ENCODE measurements at regions not wholly inside any gene's neighbourhood (a gene's known extent, or its start where the extent isn't known, plus 50 kb on each side); places are given as distances from the start of the nearest gene placed in this dataset.
A peak's percentile ranks its signal among the peaks of the same experiment; 100 is the strongest.

- 41% methylated on average over 5 of the region's 5 CpGs for WGBS (ENCODE audit: insufficient coverage, insufficient replicate concordance, low lambda C conversion rate, missing lambda C conversion rate)
- Histone ChIP-seq H3K36me3 (ENCODE audit: control insufficient read depth in 2 of 2, insufficient read depth in 2 of 2, low read length in 1 of 2) (no peaks in the 10 kb centered on the region), H3K9me3 (replicated peaks; ENCODE audit: control insufficient read depth, insufficient read depth, low read length) (no peaks in the 10 kb centered on the region), H4K20me1 (ENCODE audit: control insufficient read depth, insufficient read depth) (no peaks in the 10 kb centered on the region), H3K9ac (ENCODE audit: control insufficient read depth, insufficient read depth, low read length) (no peak overlapping the region), H3K27me3 (replicated peaks in 1 of 2; ENCODE audit: control insufficient read depth in 2 of 2, insufficient read depth in 2 of 2, low read length in 1 of 2) (no peaks in the 10 kb centered on the region), H2AFZ (ENCODE audit: control insufficient read depth, low read depth, low read length) (no peak overlapping the region), H3K79me2 (ENCODE audit: control insufficient read depth, insufficient read depth, low read length) (no peaks in the 10 kb centered on the region), H3K4me2 (ENCODE audit: control insufficient read depth, insufficient read depth) (no peak overlapping the region; the same call in 1 of the 2 replicates), H3K27ac (ENCODE audit: control insufficient read depth, insufficient read depth) (no peak overlapping the region), H3K4me3 (no peak overlapping the region), H3K4me1 (ENCODE audit: control insufficient read depth, insufficient read depth, low read length) (no peaks in the 10 kb centered on the region)
- ChIA-PET SMC1A (ENCODE audit: uncharacterized antibody, unreplicated experiment) (interaction anchor here (1.0 to 1.1 kb wide), 2 partner anchors 22 to 764 kb away, joined by 3 read pairs; no protein-coding TSS in a partner anchor), POLR2A (no interaction called here), RAD21 (ENCODE audit: unreplicated experiment) (no interaction called here), CTCF (no interaction called here)
- 0 out of 3 replicates have a peak, but pooled peaks have one; percentile 19 for ATAC-seq
- in situ Hi-C loops (cut with MboI) (no loop called here), intact Hi-C loops (cut with micrococcal nuclease; ENCODE audit: unreplicated experiment) (no loop called here)
- BruUV-seq (replicated peaks) = no TSS peak
- DNase-seq (ENCODE audit: low read depth, low spot score) = no peak
- peak; percentile 7 for FAIRE-seq
- TF ChIP-seq CHD1 (IDR thresholded peaks at IDR 0.05; ENCODE audit: low read depth, low read length) (no peak), HDAC2 (IDR thresholded peaks at IDR 0.05) (no peak), EGR1 (IDR thresholded peaks at IDR 0.05; ENCODE audit: borderline replicate concordance in 1 of 2, low read depth in 2 of 2, low read length in 2 of 2) (no peak), HCFC1 (IDR thresholded peaks at IDR 0.05; ENCODE audit: low read length) (no peak), NFYA (IDR thresholded peaks at IDR 0.05; ENCODE audit: borderline replicate concordance, low read depth, low read length) (no peak), EED (IDR thresholded peaks at IDR 0.05; ENCODE audit: low read depth) (no peak), NR2F1 (conservative IDR thresholded peaks at IDR 0.05) (no peak), ZNF384 (IDR thresholded peaks at IDR 0.05; ENCODE audit: borderline replicate concordance, low read depth, low read length) (no peak), RB1 (IDR thresholded peaks at IDR 0.05; ENCODE audit: borderline replicate concordance) (no peak), ZBTB33 (IDR thresholded peaks at IDR 0.05) (no peak), POLR2AphosphoS5 (IDR thresholded peaks at IDR 0.05; ENCODE audit: low read length) (no peak)
- TF ChIP-seq, protein P1, sequence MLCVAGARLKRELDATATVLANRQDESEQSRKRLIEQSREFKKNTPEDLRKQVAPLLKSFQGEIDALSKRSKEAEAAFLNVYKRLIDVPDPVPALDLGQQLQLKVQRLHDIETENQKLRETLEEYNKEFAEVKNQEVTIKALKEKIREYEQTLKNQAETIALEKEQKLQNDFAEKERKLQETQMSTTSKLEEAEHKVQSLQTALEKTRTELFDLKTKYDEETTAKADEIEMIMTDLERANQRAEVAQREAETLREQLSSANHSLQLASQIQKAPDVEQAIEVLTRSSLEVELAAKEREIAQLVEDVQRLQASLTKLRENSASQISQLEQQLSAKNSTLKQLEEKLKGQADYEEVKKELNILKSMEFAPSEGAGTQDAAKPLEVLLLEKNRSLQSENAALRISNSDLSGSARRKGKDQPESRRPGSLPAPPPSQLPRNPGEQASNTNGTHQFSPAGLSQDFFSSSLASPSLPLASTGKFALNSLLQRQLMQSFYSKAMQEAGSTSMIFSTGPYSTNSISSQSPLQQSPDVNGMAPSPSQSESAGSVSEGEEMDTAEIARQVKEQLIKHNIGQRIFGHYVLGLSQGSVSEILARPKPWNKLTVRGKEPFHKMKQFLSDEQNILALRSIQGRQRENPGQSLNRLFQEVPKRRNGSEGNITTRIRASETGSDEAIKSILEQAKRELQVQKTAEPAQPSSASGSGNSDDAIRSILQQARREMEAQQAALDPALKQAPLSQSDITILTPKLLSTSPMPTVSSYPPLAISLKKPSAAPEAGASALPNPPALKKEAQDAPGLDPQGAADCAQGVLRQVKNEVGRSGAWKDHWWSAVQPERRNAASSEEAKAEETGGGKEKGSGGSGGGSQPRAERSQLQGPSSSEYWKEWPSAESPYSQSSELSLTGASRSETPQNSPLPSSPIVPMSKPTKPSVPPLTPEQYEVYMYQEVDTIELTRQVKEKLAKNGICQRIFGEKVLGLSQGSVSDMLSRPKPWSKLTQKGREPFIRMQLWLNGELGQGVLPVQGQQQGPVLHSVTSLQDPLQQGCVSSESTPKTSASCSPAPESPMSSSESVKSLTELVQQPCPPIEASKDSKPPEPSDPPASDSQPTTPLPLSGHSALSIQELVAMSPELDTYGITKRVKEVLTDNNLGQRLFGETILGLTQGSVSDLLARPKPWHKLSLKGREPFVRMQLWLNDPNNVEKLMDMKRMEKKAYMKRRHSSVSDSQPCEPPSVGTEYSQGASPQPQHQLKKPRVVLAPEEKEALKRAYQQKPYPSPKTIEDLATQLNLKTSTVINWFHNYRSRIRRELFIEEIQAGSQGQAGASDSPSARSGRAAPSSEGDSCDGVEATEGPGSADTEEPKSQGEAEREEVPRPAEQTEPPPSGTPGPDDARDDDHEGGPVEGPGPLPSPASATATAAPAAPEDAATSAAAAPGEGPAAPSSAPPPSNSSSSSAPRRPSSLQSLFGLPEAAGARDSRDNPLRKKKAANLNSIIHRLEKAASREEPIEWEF (IDR thresholded peaks at IDR 0.05; ENCODE audit: insufficient replicate concordance, low read depth, low read length) = no peak
- TF ChIP-seq, protein P2, sequence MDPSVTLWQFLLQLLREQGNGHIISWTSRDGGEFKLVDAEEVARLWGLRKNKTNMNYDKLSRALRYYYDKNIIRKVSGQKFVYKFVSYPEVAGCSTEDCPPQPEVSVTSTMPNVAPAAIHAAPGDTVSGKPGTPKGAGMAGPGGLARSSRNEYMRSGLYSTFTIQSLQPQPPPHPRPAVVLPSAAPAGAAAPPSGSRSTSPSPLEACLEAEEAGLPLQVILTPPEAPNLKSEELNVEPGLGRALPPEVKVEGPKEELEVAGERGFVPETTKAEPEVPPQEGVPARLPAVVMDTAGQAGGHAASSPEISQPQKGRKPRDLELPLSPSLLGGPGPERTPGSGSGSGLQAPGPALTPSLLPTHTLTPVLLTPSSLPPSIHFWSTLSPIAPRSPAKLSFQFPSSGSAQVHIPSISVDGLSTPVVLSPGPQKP (IDR thresholded peaks at IDR 0.05; ENCODE audit: low read depth, low read length) = no peak
- TF ChIP-seq, protein P3, sequence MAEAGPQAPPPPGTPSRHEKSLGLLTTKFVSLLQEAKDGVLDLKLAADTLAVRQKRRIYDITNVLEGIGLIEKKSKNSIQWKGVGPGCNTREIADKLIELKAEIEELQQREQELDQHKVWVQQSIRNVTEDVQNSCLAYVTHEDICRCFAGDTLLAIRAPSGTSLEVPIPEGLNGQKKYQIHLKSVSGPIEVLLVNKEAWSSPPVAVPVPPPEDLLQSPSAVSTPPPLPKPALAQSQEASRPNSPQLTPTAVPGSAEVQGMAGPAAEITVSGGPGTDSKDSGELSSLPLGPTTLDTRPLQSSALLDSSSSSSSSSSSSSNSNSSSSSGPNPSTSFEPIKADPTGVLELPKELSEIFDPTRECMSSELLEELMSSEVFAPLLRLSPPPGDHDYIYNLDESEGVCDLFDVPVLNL (IDR thresholded peaks at IDR 0.05; ENCODE audit: low read depth, low read length) = no peak
These were observed 429.1 kb downstream of the NR2F1-AS1 start for GRCh38 chr5:93151896-93152295.

Data from GM12878 (cell line).